GM12878 (cell line): ENCODE measurements at regions not wholly inside any gene's neighbourhood (a gene's known extent, or its start where the extent isn't known, plus 50 kb on each side); places are given as distances from the start of the nearest gene placed in this dataset.

ENCODE experiments used
- ETV6 ChIP-seq, 2 experiments: fragments of 450-650 bp in 1 of 2; IDR thresholded peaks in 1 of 2; conservative IDR thresholded peaks in 1 of 2; 2 replicates each; pipeline ENCODE4 v1.6.1; 2014; ENCODE audit warnings: antibody characterized with exemption in 1 of 2, borderline replicate concordance in 1 of 2, low read depth in 1 of 2, mild to moderate bottlenecking in 1 of 2, moderate library complexity in 1 of 2
- EZH2 ChIP-seq: IDR thresholded peaks from 2 replicates; pipeline ENCODE4 v1.6.1; 2012; ENCODE audit warnings: low read depth, mild to moderate bottlenecking, control low read depth, inconsistent platforms, low read length, borderline replicate concordance; ENCODE audit not compliant: control insufficient read depth
- IRF3 ChIP-seq: fragments of 450-650 bp; IDR thresholded peaks from 2 replicates; pipeline ENCODE4 v1.6.1; 2014; ENCODE audit warnings: mild to moderate bottlenecking
- MXI1 ChIP-seq: fragments of 150-350 bp; IDR thresholded peaks from 2 replicates; pipeline ENCODE4 v1.6.1; 2011; ENCODE audit warnings: low read depth, mild to moderate bottlenecking, inconsistent platforms, low read length, improper control_type of control experiment
- NBN ChIP-seq: fragments of 450-650 bp; IDR thresholded peaks from 2 replicates; pipeline ENCODE4 v1.6.1; 2016
- RCOR1 ChIP-seq: conservative IDR thresholded peaks from 2 replicates; pipeline ENCODE4 v1.6.1; 2012; ENCODE audit warnings: low read depth, low read length, improper control_type of control experiment
- SP1 ChIP-seq: IDR thresholded peaks from one replicate; pipeline ENCODE4 v1.6.1; 2011; ENCODE audit warnings: low read depth, low read length
- TAF1 ChIP-seq: IDR thresholded peaks from 2 replicates; pipeline ENCODE4 v1.6.1; 2011; ENCODE audit warnings: mild to moderate bottlenecking, low read depth, low read length, borderline replicate concordance
- ZNF274 ChIP-seq: IDR thresholded peaks from one replicate; pipeline ENCODE4 v1.8.0; 2011; ENCODE audit not compliant: insufficient read length, insufficient read depth
- TF ChIP-seq, protein P1 (sequence below), 3 experiments: IDR thresholded peaks in 2 of 3; conservative IDR thresholded peaks in 1 of 3; 2 replicates each; pipeline ENCODE4 v1.5.1; 2011; ENCODE audit warnings: low read depth in 3 of 3, low read length in 3 of 3, mild to moderate bottlenecking in 3 of 3, control low read depth in 2 of 3, moderate library complexity in 2 of 3, inconsistent platforms in 1 of 3, mixed read lengths in 1 of 3; ENCODE audit not compliant: control insufficient read depth in 2 of 3, insufficient read depth in 1 of 3; ENCODE audit errors: extremely low read depth in 1 of 3

- TF ChIP-seq EZH2 (no peak), SP1 (no peak), MXI1 (no peak), IRF3 (no peak), TAF1 (no peak), NBN (no peak), ZNF274 (no peak), RCOR1 (no peak), ETV6 (conservative IDR thresholded peaks at IDR 0.05 in 1 of 2, IDR thresholded peaks at IDR 0.05 in 1 of 2; ENCODE audit: borderline replicate concordance in 1 of 2, low read depth in 1 of 2) (no peak)
- TF ChIP-seq, protein P1, sequence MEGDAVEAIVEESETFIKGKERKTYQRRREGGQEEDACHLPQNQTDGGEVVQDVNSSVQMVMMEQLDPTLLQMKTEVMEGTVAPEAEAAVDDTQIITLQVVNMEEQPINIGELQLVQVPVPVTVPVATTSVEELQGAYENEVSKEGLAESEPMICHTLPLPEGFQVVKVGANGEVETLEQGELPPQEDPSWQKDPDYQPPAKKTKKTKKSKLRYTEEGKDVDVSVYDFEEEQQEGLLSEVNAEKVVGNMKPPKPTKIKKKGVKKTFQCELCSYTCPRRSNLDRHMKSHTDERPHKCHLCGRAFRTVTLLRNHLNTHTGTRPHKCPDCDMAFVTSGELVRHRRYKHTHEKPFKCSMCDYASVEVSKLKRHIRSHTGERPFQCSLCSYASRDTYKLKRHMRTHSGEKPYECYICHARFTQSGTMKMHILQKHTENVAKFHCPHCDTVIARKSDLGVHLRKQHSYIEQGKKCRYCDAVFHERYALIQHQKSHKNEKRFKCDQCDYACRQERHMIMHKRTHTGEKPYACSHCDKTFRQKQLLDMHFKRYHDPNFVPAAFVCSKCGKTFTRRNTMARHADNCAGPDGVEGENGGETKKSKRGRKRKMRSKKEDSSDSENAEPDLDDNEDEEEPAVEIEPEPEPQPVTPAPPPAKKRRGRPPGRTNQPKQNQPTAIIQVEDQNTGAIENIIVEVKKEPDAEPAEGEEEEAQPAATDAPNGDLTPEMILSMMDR (IDR thresholded peaks at IDR 0.05 in 2 of 3, conservative IDR thresholded peaks at IDR 0.05 in 1 of 3; ENCODE audit: control insufficient read depth in 2 of 3, extremely low read depth in 1 of 3, insufficient read depth in 1 of 3, low read depth in 3 of 3, low read length in 3 of 3): no peak
Measured at GRCh38 chr12:17592472-17592871, 497.5 kb downstream of the RERGL start.
